Keratinocyte (primary cell): ENCODE measurements at regions not wholly inside any gene's neighbourhood (a gene's known extent, or its start where the extent isn't known, plus 50 kb on each side); places are given as distances from the start of the nearest gene placed in this dataset.

Experiments used
- DNase-seq: peaks from one replicate; pipeline ENCODE4 v3.0.0-alpha.2; 2011; ENCODE audit warnings: low read depth, missing footprints, low spot score
- FAIRE-seq: peaks from 2 replicates; lab custom pipeline; 2011; peaks lifted over from hg19 to GRCh38; lab: Jason Lieb, UNC
- H2AFZ ChIP-seq: 2 replicates; pipeline ENCODE4 v1.6.0; 2012; ENCODE audit warnings: low read length, control low read depth, inconsistent platforms; ENCODE audit not compliant: control insufficient read depth
- H3K27ac ChIP-seq: 2 replicates; pipeline ENCODE4 v1.5.1; 2011; ENCODE audit warnings: low read length; ENCODE audit not compliant: control insufficient read depth, insufficient read depth
- H3K27me3 ChIP-seq: 3 replicates; pipeline ENCODE4 v1.6.0; 2011; ENCODE audit warnings: low read length; ENCODE audit not compliant: control insufficient read depth, insufficient read depth; ENCODE audit errors: extremely low read depth
- H3K36me3 ChIP-seq, 2 experiments: 2 replicates in 1 of 2; 3 replicates in 1 of 2; pipeline ENCODE4 v1.5.1; 2011; ENCODE audit warnings: low read length in 2 of 2, mild to moderate bottlenecking in 1 of 2; ENCODE audit not compliant: control insufficient read depth in 2 of 2, insufficient read depth in 2 of 2; ENCODE audit errors: extremely low read depth in 1 of 2
- H3K4me1 ChIP-seq: 3 replicates; pipeline ENCODE4 v1.5.1; 2011; ENCODE audit warnings: low read length; ENCODE audit not compliant: control insufficient read depth, insufficient read depth; ENCODE audit errors: extremely low read depth
- H3K4me2 ChIP-seq: 3 replicates; pipeline ENCODE4 v1.6.0; 2011; ENCODE audit warnings: low read depth, low read length; ENCODE audit not compliant: control insufficient read depth, insufficient read depth; ENCODE audit errors: extremely low read depth
- H3K4me3 ChIP-seq, 3 experiments: fragments of 200-600 bp in 1 of 3; sonication (generic) in 1 of 3; 2 replicates in 2 of 3; 3 replicates in 1 of 3; pipeline ENCODE4 v1.5.1; 2011 to 2016; ENCODE audit warnings: low read length in 3 of 3, mild to moderate bottlenecking in 3 of 3, control low read depth in 2 of 3, inconsistent platforms in 1 of 3, low read depth in 1 of 3, mixed read lengths in 1 of 3, mixed run types in 1 of 3, moderate library complexity in 1 of 3; ENCODE audit not compliant: control insufficient read depth in 2 of 3, insufficient read depth in 2 of 3; ENCODE audit errors: extremely low read depth in 1 of 3
- H3K79me2 ChIP-seq: 2 replicates; pipeline ENCODE4 v1.6.0; 2012; ENCODE audit warnings: low read length; ENCODE audit not compliant: control insufficient read depth, insufficient read depth
- H3K9ac ChIP-seq: 3 replicates; pipeline ENCODE4 v1.6.0; 2011; ENCODE audit warnings: low read length; ENCODE audit not compliant: control insufficient read depth, insufficient read depth; ENCODE audit errors: extremely low read depth
- H3K9me1 ChIP-seq: 3 replicates; pipeline ENCODE4 v1.6.0; 2011; ENCODE audit warnings: low read length; ENCODE audit not compliant: control insufficient read depth, insufficient read depth; ENCODE audit errors: extremely low read depth
- H3K9me3 ChIP-seq: 2 replicates; pipeline ENCODE4 v1.5.1; 2012; ENCODE audit warnings: low read depth, low read length; ENCODE audit not compliant: control insufficient read depth
- H4K20me1 ChIP-seq: 3 replicates; pipeline ENCODE4 v1.6.0; 2011; ENCODE audit warnings: low read length; ENCODE audit not compliant: control insufficient read depth, insufficient read depth; ENCODE audit errors: extremely low read depth
- CTCF ChIP-seq, 3 experiments: IDR thresholded peaks in 1 of 3; conservative IDR thresholded peaks in 1 of 3; optimal IDR thresholded peaks in 1 of 3; 2 replicates in 2 of 3; 3 replicates in 1 of 3; pipeline versions ENCODE3 to v1.5.1; 2011; ENCODE audit warnings: low read length in 3 of 3, mild to moderate bottlenecking in 3 of 3, moderate library complexity in 2 of 3, control low read depth in 1 of 3, inconsistent platforms in 1 of 3; ENCODE audit not compliant: insufficient read depth in 2 of 3; ENCODE audit errors: extremely low read depth in 1 of 3
- EZH2 ChIP-seq: IDR thresholded peaks from one replicate; pipeline ENCODE4 v1.6.1; 2012; ENCODE audit warnings: inconsistent platforms, mild to moderate bottlenecking, low read length, moderate library complexity
- dilution Hi-C: fragments of 300-500 bp; cut with MboI; formaldehyde crosslinking; loops from one replicate; pipeline ENCODE4 v1.7.0; 2020; ENCODE audit warnings: low sequenced_read_pairs; ENCODE audit not compliant: extremely low pct_ligation_motif_present

GRCh38 chr13:105184201-105184600, 1351.3 kb downstream of the EFNB2 start:
- dilution Hi-C loops = no loop called here
- Histone ChIP-seq H3K9me3 (no peaks in the 10 kb centered on the region), H3K4me1 (no peaks in the 10 kb centered on the region), H4K20me1 (no peaks in the 10 kb centered on the region), H3K4me2 (no peak overlapping the region), H3K9me1 (no peaks in the 10 kb centered on the region), H3K79me2 (no peaks in the 10 kb centered on the region), H3K4me3 (no peak overlapping the region), H3K9ac (no peak overlapping the region), H2AFZ (no peak overlapping the region), H3K36me3 (no peaks in the 10 kb centered on the region), H3K27ac (no peak overlapping the region), H3K27me3 (no peaks in the 10 kb centered on the region)
- TF ChIP-seq EZH2 = no peak
- TF ChIP-seq CTCF (optimal IDR thresholded peaks at IDR 0.05 in 1 of 3, IDR thresholded peaks at IDR 0.05 in 1 of 3, conservative IDR thresholded peaks at IDR 0.05 in 1 of 3; ENCODE audit: extremely low read depth in 1 of 3, insufficient read depth in 2 of 3, low read length in 3 of 3) = no peak
- no peak for DNase-seq
- no peak for FAIRE-seq

GRCh38 chr13:105177265-105177900, 1358.1 kb downstream of the EFNB2 start:
- no peak for TF ChIP-seq CTCF (optimal IDR thresholded peaks at IDR 0.05 in 1 of 3, IDR thresholded peaks at IDR 0.05 in 1 of 3, conservative IDR thresholded peaks at IDR 0.05 in 1 of 3; ENCODE audit: extremely low read depth in 1 of 3, insufficient read depth in 2 of 3, low read length in 3 of 3)
- TF ChIP-seq EZH2 = no peak
- no peaks in the 10 kb centered on the region for H3K79me2 ChIP-seq
- FAIRE-seq = no peak
- H2AFZ ChIP-seq = no peak overlapping the region
- no peak overlapping the region for H3K4me2 ChIP-seq
- no peaks in the 10 kb centered on the region for H3K36me3 ChIP-seq
- no peaks in the 10 kb centered on the region for H4K20me1 ChIP-seq
- dilution Hi-C loops = no loop called here
- no peaks in the 10 kb centered on the region for H3K27me3 ChIP-seq
- no peak overlapping the region for H3K4me3 ChIP-seq
- DNase-seq = no peak
- H3K9me3 ChIP-seq = no peaks in the 10 kb centered on the region
- H3K4me1 ChIP-seq = no peaks in the 10 kb centered on the region
- no peak overlapping the region for H3K9ac ChIP-seq
- H3K9me1 ChIP-seq = no peaks in the 10 kb centered on the region
- no peak overlapping the region for H3K27ac ChIP-seq
